ENCODE measurements at regions not wholly inside any gene's neighbourhood (a gene's known extent, or its start where the extent isn't known, plus 50 kb on each side); places are given as distances from the start of the nearest gene placed in this dataset.
"Not testable (repeated sequence)": the region's sequence is repeated elsewhere in the genome, so short reads cannot be mapped to it uniquely, and the experiment has no call there.

DNA sequence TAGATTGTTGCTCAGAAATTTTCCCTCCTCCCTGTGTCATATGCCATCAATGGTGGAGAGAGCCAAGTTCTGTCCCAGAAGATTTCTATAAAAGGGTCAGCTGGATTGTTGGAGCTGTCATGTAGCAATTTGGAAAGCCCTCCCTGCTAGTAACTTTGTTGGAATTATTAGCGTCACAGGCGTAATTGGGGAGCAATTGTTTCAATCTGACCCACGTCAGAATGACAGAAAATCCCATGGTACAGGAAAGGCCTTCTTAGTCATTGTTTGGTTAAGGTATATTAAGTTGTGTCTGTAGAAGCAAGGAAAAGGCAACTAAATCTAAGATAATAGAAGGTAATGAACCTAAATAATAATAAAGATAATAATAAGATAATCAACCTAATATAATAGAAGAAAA lies 148.4 kb downstream of the PLK2 start:
- DNase-seq (ENCODE audit: low read depth in 4 of 4, low spot score in 3 of 4): no peak

DNA sequence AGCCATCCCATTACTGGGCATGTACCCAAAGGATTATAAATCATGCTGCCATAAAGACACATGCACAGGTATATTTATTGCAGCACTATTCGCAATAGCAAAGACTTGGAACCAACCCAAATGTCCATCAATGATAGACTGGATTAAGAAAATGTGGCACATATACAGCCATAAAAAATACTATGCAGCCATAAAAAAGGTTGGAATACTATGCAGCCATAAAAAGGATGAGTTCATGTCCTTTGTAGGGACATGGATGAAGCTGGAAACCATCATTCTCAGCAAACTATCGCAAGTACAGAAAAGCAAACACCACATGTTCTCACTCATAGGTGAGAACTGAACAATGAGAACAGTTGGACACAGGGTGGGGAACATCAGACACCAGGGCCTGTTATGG lies 151.5 kb downstream of the PLK2 start:
- DNase-seq (ENCODE audit: low read depth in 4 of 4, low spot score in 3 of 4): not testable (repeated sequence)

DNA sequence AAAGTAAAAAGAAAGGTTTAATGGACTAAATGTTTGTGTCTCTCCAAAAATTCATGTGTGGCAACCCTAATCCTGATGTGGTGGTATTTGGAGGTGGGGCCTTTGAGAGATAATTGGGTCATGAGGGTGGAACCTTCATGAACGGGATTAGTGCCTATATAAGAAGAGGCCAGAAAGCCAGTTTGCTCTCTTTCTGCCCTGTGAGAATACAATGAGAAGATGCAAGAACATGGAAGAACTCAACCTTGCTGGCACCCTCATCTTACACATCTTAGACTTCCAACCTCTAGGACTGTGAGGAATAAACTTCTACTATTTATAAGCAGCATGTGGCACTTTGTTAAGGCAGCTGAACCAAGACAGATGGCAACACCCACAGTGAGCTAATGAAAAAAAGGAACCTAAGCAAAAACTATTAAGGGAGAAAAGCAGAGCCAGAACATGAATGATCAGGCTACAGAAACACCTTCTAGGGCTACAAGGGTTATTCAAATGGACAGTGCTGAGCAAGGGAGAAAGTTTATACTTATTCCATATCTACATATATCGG lies 159.5 kb downstream of the PLK2 start:
- no peak for DNase-seq (ENCODE audit: low read depth in 4 of 4, low spot score in 3 of 4)

DNA sequence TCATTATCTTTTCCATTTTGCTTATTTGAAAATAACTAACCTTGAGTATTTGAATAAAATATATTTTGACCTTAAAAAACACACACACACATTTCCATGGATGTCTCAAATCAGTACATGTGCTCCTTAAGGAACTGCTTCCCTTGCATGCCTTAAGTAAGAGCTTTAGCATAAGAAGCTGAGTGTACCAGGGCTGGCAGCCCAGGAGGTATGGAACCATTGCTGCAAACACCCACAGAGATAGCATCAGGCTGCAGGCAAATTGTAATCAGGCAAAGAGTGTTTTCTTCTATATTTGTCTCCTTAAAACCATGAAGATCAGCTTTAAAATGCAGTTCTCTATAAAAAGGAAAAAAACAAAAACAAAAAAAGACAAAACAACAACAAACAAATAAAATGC lies 160.6 kb downstream of the PLK2 start:
- no peak for DNase-seq (ENCODE audit: low read depth in 4 of 4, low spot score in 3 of 4)

DNA sequence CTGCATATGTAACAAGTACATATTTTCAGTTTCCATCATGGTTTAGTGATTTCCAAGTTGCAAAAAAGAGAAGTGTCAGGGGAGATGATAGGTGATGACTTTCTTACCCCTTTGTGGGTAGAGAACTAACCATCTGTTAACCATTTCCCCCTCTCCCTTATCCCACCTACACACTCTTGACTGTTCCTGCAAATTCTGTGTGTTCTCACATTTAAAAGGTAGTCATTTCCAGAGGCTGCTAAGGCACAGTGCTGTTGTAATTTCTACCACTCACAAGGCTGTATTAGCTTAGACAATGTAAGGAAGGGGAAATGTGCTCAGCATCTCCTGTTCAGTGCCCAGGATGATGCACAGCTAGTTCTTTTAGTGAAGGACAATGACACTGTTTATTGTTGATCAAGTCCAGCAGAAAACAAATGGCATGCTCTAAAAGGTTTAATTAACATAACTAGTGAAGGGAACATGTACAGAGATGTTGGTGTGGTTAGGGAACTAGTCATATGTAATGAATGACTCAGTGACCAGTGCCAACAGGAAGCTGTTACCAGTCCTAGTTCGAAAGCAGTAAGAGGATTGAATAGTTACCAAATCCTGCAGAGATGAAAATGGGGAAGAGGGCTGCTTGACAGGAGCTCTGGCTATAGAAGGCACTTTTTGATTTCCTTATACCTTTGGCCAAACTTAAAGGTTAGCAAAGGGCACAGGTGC lies 165.1 kb downstream of the PLK2 start:
- DNase-seq (ENCODE audit: low read depth in 4 of 4, low spot score in 3 of 4): no peak

DNA sequence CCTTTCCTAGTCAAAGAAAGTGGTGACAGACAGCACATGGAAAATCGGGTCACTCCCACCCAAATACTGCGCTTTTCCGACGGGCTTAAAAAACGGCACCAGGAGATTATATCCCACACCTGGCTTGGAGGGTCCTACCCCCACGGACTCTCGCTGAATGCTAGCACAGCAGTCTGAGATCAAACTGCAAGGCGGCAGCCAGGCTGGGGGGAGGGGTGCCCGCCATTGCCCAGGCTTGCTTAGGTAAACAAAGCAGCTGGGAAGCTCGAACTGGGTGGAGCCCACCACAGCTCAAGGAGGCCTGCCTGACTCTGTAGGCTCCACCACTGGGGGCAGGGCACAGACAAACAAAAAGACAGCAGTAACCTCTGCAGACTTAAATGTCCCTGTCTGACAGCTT lies 171.6 kb downstream of the PLK2 start:
- DNase-seq (ENCODE audit: low read depth in 4 of 4, low spot score in 3 of 4): not testable (repeated sequence)

DNA sequence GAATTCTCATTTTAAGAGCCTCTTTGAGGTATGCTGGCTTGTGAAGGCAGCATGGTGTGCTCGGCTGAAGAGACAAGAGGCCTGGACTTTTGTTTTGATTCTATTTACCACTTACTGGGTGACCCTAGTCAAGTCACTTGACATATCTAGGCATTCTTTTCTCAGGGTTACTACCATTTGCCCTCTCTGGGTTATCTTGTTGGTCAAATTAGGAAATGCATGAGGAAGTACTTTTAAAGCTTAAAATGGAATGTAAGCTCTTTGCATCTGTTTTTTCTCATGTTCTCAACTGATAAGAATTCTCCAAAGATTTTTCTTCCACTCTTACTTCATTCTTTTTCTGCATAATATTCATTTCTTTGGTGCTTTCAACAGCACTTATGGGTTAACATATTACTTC lies 173.1 kb downstream of the PLK2 start:
- DNase-seq (ENCODE audit: low read depth in 4 of 4, low spot score in 3 of 4): no peak

DNA sequence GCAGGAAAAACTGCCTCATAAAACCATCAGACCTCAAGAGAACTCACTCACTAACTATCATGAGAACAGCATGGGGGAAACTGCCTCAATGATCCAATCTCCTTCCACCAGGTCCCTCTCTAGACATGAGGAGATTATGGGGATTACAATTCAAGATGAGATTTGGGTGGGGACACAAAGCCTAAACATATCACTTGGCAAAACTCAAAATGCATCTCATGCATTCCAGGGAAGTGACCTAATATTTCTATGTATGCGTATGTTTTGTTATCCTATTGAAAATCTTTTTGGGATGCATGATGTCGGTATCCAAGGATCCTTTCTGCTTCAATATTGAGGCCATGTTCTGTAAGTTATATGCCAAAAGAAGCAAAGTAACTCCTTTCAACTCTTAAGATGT lies 174.0 kb downstream of the PLK2 start:
- no peak for DNase-seq (ENCODE audit: low read depth in 4 of 4, low spot score in 3 of 4)

DNA sequence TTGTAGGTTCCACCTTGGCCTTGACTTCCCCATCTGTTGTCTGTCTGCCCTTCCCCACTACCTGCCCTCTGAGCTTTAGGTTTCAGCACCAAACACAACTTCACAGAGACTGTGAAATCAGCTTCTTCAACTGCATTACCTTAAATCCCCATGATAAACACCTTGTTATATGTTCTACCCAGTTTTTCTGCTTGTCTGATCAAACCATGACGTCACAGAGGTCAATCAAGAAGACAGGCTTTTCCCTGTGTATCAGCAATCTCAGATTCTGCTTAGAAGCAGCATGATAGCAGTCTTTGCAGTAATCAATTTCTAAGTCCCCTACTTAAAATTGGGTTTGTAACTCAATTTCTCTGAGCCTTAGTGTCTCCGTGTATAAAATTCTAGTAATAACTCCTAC lies 175.0 kb downstream of the PLK2 start:
- no peak for DNase-seq (ENCODE audit: low read depth in 4 of 4, low spot score in 3 of 4)

DNA sequence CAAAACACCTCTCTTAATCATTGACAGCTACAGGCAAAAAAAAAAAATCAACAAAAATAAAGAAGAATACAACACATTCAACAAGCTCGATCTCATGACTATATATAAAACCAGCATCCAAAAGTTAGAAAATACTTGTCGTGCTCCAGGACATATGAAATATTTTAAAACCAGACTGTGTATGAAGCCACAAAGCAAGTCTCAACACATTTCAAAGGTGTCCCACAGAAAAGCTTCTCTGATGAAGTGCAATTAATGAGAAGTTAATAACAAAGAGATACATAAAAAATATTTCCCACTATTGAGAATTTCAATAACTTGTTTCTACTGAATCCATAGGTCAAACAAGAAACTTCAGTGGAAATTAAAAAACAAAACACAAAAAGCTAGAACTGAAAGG lies 178.7 kb downstream of the PLK2 start:
- no peak for DNase-seq (ENCODE audit: low read depth in 4 of 4, low spot score in 3 of 4)

DNA sequence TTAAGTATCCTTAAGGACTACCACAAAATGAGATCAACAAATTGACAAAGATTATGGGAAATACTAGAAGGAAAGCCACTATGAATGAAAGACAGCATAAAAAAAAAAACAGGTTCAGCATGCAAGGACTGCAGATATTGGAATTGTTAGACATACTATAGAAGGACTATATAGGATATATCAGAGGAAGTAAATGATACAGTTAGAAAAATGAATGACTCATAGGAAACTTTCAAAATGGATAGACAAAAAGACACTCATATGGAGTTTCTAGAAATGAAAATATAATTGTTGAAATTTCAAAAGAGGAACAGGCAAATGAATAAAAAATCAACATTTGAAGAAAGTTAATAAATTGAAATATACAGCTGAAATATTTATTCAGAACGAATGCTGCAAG lies 180.6 kb downstream of the PLK2 start:
- no peak for DNase-seq (ENCODE audit: low read depth in 4 of 4, low spot score in 3 of 4)

DNA sequence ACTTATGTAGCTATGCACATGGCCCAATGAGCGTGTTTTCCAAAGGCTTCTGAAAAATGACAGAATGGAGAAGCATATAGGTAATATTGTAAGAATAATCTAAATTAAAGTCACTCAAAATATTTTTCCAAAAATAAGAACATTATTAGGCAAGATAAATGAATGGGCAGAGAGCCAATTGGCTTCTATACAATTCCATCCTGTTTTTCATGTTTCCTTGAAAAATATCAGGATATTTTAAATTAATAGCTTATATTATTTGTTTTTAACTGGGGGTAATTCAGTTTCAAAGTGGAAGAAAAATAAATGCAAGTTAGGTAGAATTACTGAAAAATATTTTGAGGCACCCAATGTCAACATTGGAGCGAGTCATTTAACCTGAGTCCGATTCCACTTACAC lies 183.5 kb downstream of the PLK2 start:
- DNase-seq (ENCODE audit: low read depth in 4 of 4, low spot score in 3 of 4): no peak

DNA sequence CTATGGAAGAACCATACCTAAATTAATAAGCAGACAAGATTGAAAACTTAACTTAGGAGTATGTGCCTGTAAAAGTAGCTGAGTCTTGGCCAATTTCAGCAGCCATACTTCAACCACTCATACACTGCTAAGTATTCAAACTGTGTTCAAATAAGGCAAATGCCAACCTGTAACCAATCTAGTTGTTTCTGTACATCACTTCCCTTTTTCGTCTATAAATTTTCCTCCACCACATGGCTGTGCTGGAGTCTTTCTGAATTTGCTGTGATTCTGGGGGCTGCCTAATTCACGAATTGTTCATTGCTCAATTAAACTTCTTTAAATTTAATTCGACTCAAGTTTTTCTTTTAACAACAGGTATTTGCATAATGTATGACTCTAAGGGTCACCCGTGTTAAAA lies 184.4 kb downstream of the PLK2 start:
- no peak for DNase-seq (ENCODE audit: low read depth in 4 of 4, low spot score in 3 of 4)

DNA sequence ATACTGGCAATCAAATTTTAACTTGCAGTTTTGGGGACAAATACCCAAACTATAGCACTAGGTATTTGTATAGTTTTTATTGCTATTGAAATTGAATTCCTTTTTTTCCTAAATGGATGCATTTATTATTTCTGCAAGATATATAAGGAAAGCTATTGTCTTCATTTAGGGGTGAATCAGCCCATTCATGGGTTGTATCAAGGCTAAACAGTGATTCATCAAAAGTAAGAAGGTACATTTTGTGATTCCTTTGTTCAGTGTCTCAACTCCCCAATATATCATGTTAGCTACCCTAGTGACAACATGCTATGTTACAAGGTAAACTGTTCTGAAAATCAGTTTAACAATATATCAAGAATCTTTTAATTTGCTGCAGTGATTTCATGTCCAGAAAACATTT lies 185.7 kb downstream of the PLK2 start:
- no peak for DNase-seq (ENCODE audit: low read depth in 4 of 4, low spot score in 3 of 4)

DNA sequence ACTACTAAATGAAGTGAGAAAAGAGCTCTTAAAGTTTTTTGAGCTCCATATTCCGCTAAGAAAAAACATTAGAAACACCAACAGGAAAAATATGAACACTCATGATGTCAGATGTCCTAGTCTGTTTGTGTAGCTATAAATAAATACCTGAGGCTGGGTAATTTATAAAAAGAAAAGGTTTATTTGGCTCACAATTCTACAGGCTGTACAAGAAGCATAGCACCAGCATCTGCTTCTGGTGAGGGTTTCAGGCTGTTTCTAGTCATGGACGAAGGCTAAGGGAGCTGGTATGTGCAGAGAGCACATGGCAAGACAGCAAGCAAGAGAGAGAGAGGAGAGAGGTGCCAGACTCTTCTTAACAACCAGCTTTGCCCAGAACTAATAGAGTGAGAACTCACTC lies 186.2 kb downstream of the PLK2 start:
- DNase-seq (ENCODE audit: low read depth in 4 of 4, low spot score in 3 of 4): no peak

DNA sequence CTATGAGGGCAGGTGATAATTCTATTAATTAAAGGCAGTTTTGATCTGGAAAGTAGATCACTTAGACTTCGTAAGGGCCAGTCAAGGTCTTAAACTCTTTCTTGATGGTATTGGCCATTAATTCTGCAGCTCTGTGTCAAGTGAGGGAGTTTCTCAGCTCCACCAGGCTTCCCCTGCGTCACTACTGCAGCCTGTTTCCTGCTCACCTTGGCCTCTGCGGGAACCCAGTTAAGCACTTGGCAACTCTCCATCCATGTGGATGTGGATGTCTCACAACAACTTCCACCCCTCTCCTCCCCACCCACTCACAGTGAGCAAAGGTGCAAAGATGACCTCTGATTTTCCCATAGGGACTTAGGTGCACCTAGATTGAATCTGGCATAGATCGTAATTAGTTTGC lies 191.6 kb downstream of the PLK2 start:
- DNase-seq (ENCODE audit: low read depth in 4 of 4, low spot score in 3 of 4): no peak

DNA sequence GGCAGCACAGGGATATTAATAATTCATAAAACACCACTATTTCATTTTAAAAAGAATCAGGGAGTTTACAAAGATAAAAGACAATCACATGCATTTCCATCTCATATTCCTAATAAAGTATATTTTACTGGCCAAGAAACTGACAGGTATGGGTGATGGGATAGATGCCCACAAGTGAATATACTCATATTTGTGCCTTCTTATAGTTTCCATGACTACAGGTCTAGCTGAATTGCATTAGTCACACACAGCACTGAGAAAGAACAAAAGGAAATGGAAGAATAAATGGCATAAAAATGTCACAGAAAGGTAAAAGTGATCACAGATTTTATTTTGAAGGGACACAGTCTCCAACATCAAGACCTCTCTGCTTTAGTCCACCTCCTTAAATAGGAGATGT lies 193.5 kb downstream of the PLK2 start:
- no peak for DNase-seq (ENCODE audit: low read depth in 4 of 4, low spot score in 3 of 4)

DNA sequence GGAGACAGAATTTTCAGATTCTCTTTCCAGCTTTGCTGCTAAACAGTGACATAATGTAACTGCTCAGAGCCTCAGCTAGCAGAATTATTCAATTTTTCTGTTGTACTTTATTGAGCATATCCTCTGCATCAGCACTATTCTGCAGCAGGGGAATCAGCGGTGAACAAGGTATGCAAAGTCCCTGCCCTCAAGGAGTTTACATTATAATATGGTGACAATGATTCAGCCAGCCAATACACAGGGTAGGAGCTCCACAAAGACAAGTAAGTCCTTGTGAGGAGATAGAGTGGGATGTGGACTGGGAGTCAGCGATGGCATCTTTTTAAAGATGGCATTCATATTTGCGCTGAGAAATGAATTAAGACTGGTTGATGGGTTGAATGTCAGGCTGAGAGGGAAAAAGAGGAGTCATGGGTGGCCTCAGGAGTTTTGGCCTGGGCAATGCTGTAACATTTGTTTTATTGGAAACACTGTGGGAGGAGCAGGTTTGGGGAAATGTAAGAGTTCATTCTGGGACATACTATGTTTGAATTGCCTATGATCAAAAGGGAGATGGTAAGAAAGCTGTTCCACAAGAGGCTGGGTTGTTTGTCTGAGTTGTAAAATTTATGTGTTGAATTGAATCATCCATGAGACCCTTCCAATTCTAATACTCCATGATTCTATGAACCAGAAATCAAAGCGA lies 194.5 kb downstream of the PLK2 start:
- DNase-seq (ENCODE audit: low read depth in 4 of 4, low spot score in 3 of 4): no peak

DNA sequence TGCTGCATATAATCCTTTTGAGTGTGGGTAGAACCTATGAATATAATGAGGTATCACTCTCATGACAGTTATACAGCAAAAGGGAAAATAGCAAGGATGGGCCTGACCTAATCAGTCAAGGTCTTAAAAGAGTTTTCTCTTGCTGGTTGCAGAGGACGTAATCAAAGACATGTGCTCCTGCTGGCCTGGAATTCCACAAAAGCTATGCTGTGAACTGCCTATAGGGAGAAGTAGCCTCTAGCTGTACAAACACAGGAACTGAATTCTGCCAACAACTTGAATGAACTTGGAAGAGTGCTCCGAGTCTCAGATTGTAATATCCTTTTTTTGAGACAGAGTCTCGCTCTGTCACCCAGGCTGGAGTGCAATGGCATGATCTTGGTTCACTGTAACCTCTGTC lies 195.6 kb downstream of the PLK2 start:
- no peak for DNase-seq (ENCODE audit: low read depth in 4 of 4, low spot score in 3 of 4)

DNA sequence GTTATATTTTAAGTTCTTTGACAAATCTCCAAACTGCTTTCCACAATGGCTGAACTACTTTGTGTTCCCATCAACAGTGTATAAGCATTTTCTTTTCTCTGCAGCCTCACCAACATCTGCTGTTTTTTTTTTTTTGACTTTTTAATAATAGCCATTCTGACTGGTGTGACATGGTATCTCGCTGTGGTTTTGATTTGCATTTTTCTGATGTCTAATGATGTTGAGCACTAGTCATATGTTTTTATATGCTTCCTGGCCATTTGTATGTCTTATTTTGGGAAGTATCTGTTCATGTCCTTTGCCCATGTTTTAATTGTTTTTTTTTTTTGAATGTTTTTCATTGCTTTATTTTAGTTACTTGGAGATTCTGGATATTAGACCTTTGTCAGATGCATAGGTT lies 196.6 kb downstream of the PLK2 start:
- no peak for DNase-seq (ENCODE audit: low read depth in 4 of 4, low spot score in 3 of 4)

DNA sequence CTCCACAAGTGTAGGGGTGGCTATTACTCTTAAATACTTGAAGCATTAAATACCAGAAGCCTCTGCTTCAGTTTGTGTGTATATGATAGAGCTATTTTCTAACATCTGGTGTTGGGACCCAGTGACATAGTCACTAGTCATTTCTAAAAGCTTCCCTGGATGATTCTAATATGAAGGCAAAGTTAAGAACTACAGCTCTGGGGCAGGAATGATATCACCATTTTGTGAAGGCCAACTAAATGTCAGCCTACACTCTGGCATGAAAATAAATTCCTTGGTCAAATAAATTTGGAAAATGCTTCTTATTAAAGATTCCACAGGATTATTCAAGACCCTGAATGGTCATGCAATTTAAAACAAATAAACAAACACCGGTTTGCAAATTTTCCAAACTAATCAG lies 197.7 kb downstream of the PLK2 start:
- DNase-seq (ENCODE audit: low read depth in 4 of 4, low spot score in 3 of 4): no peak

DNA sequence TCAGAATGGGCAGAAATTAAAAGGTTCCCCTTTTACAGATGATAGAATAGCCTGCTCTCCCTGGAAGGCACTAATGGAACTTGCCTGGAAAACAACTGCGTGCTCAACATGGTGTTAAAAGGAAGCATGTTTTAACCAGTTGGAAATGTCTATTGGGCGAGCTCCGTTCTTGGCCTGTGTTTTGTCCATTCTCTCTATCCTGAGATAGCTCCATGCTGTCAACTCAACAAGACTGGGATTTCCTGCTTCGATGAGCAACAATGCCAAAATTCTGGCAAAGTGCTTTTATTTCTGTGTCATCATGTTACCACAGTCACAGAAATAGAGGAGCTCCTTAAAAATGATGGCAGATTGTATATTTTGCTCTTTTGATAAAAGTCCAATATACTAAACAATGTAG lies 198.3 kb downstream of the PLK2 start:
- DNase-seq (ENCODE audit: low read depth in 4 of 4, low spot score in 3 of 4): no peak
